Thyroid gland (tissue), 4 donors: ENCODE measurements at regions not wholly inside any gene's neighbourhood (a gene's known extent, or its start where the extent isn't known, plus 50 kb on each side); places are given as distances from the start of the nearest gene placed in this dataset.
"Not testable (repeated sequence)": the region's sequence is repeated elsewhere in the genome, so short reads cannot be mapped to it uniquely, and the experiment has no call there.

Source experiments
- DNase-seq, 2 donors: peaks; one replicate each; pipeline ENCODE4 v3.0.0-alpha.2; 2019
- H3K27ac ChIP-seq, 3 donors: fragments of 200-600 bp; sonication (generic); 1 replicate in 2 of 3; 2 replicates in 1 of 3; pipeline ENCODE4 v1.5.1; 2016 to 2019; ENCODE audit warnings: mild to moderate bottlenecking in 1 of 3, moderate library complexity in 1 of 3
- H3K27me3 ChIP-seq: fragments of 200-600 bp; sonication (generic); one replicate; pipeline ENCODE4 v1.5.1; 2019
- H3K36me3 ChIP-seq, 2 donors: fragments of 200-600 bp; sonication (generic); one replicate each; pipeline ENCODE4 v1.5.1; 2016 to 2019
- H3K4me1 ChIP-seq, 2 donors: fragments of 200-600 bp; sonication (generic); one replicate each; pipeline ENCODE4 v1.5.1; 2017 to 2019
- H3K4me3 ChIP-seq, 3 donors: fragments of 200-600 bp; sonication (generic); replicated peaks in 1 of 3; 1 replicate in 2 of 3; 2 replicates in 1 of 3; pipeline ENCODE4 v1.5.1; 2016; ENCODE audit warnings: mild to moderate bottlenecking in 1 of 3
- H3K9me3 ChIP-seq: fragments of 200-600 bp; sonication (generic); one replicate; pipeline ENCODE4 v1.5.1; 2017
- POLR2A ChIP-seq, 2 donors: fragments of 450-650 bp; IDR thresholded peaks; one replicate each; pipeline ENCODE4 v1.6.1; 2017; ENCODE audit warnings: antibody characterized with exemption in 2 of 2, mild to moderate bottlenecking in 2 of 2, moderate library complexity in 1 of 2
- WGBS, 2 donors: methylation state at CpG; one replicate each; pipeline ENCODE4 v1.1.5; 2017; 5-methylcytosine and 5-hydroxymethylcytosine counted together
- intact Hi-C: fragments of 100-400 bp; cut with DNase I; formaldehyde crosslinking; loops from one replicate; pipeline ENCODE4 v1.15.1; 2023
- TF ChIP-seq, protein P1 (sequence below), 6 experiments: fragments of 200-600 bp in 3 of 6; fragments of 450-650 bp in 3 of 6; sonication (generic) in 3 of 6; IDR thresholded peaks; one replicate each; pipeline ENCODE4 v1.5.1; 2016 to 2019; ENCODE audit warnings: antibody characterized with exemption in 6 of 6, mild to moderate bottlenecking in 2 of 6, inconsistent platforms in 1 of 6, moderate library complexity in 1 of 6

DNA sequence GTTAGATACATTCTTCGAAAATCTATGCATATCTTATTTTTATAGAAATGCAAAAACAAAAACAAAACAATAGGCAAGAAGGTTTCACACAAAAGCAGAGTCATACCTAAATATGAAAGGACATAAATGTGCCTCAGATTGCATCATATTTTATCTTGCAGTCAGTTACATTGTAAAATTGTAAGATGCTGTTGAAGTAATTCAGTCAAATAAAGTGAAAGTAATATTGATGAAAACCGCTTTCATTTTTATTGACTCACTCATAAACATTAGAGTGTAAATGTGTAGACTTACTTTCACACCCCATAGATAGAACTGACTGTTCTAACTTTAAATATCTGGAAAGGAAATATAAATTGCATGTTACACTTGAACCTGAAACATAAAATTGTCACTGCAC lies 931.5 kb upstream of the NUDT12 start:
- no peaks in the 10 kb centered on the region for H3K36me3 ChIP-seq
- no peaks in the 10 kb centered on the region for H3K27me3 ChIP-seq
- no peak overlapping the region for H3K4me3 ChIP-seq
- no peak for DNase-seq
- H3K27ac ChIP-seq: no peak overlapping the region
- 86 to 90% methylated on average over 2 of the region's 2 CpGs for WGBS, 2 donors
- H3K9me3 ChIP-seq: no peaks in the 10 kb centered on the region
- intact Hi-C loops: no loop called here
- H3K4me1 ChIP-seq: no peaks in the 10 kb centered on the region
- TF ChIP-seq, protein P1, sequence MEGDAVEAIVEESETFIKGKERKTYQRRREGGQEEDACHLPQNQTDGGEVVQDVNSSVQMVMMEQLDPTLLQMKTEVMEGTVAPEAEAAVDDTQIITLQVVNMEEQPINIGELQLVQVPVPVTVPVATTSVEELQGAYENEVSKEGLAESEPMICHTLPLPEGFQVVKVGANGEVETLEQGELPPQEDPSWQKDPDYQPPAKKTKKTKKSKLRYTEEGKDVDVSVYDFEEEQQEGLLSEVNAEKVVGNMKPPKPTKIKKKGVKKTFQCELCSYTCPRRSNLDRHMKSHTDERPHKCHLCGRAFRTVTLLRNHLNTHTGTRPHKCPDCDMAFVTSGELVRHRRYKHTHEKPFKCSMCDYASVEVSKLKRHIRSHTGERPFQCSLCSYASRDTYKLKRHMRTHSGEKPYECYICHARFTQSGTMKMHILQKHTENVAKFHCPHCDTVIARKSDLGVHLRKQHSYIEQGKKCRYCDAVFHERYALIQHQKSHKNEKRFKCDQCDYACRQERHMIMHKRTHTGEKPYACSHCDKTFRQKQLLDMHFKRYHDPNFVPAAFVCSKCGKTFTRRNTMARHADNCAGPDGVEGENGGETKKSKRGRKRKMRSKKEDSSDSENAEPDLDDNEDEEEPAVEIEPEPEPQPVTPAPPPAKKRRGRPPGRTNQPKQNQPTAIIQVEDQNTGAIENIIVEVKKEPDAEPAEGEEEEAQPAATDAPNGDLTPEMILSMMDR (IDR thresholded peaks at IDR 0.05): no peak

DNA sequence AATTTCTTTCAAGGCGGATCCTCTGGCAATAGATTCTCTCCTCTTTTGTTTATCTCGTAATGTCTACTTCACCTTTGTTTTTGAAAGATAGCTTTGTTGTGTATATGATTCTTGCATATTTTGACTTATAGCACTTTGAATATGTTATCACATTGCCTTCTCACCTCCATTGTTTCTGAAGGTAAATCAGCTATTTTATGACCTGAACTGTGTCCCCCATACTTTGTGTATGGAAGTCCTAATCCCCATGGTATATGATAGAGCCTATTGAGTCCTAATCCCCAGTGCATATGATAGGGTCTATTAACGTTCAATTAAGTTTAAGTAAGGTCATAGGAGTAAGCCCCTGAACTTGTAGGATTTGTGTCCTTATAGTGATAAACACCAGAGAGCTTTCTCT lies 910.2 kb upstream of the NUDT12 start:
- H3K4me1 ChIP-seq: no peaks in the 10 kb centered on the region
- no peaks in the 10 kb centered on the region for H3K36me3 ChIP-seq
- intact Hi-C loops: no loop called here
- H3K4me3 ChIP-seq: no peak overlapping the region
- no peak for DNase-seq
- H3K9me3 ChIP-seq: no peaks in the 10 kb centered on the region
- no peak for TF ChIP-seq POLR2A (IDR thresholded peaks at IDR 0.05)
- TF ChIP-seq, protein P1 (IDR thresholded peaks at IDR 0.05): no peak
- 91 to 92% methylated on average over 3 of the region's 3 CpGs for WGBS, 2 donors
- no peak overlapping the region for H3K27ac ChIP-seq
- H3K27me3 ChIP-seq: no peaks in the 10 kb centered on the region

DNA sequence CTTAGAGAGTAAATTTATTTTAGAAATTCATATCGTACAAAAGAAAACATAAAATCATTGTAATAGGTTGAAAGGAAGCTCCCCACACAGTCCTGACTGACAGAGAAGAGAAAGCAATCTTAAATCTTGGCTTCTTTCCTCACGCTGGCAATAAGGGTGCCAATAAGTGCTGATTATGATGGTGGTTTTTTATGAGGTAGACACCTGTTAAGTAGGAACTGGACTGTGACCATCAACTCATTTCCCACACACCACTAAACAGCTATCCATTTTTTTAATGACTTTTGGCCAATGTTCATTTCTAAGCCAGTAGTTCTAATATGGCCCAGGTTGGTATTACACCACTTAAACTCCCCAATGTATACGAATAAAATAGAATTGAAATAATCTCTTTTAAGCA lies 893.5 kb upstream of the NUDT12 start:
- TF ChIP-seq POLR2A (IDR thresholded peaks at IDR 0.05): no peak
- TF ChIP-seq, protein P1 (IDR thresholded peaks at IDR 0.05): no peak
- H3K36me3 ChIP-seq: no peaks in the 10 kb centered on the region
- DNase-seq: no peak
- no peak overlapping the region for H3K27ac ChIP-seq
- no peaks in the 10 kb centered on the region for H3K9me3 ChIP-seq
- H3K4me1 ChIP-seq: no peaks in the 10 kb centered on the region
- WGBS, 2 donors: 85 to 86% methylated on average over 3 of the region's 3 CpGs
- no peaks in the 10 kb centered on the region for H3K27me3 ChIP-seq
- H3K4me3 ChIP-seq: no peak overlapping the region
- intact Hi-C loops: no loop called here

DNA sequence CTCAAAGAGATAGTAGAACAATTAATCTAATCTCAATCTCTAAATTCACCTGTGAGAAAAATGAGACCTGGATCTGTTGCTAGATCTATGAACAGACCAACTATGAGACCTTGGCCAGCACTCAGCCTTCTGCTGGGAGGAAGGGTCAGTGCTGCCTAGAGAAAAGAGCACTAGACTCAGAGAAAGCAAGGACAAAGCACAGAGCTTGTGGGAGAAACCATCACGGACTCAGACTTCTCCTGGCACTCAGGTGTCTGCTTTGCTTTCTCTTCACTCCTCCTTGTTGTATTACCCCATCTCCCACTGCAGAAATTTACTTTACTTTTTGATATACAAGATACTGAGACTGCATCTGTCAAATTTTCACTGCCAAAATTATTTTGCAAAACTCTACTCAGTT lies 890.0 kb upstream of the NUDT12 start:
- TF ChIP-seq, protein P1 (IDR thresholded peaks at IDR 0.05): no peak
- TF ChIP-seq POLR2A (IDR thresholded peaks at IDR 0.05): no peak
- DNase-seq: no peak
- H3K4me3 ChIP-seq: no peak overlapping the region
- no peaks in the 10 kb centered on the region for H3K9me3 ChIP-seq
- no peaks in the 10 kb centered on the region for H3K36me3 ChIP-seq
- intact Hi-C loops: no loop called here
- H3K4me1 ChIP-seq: no peaks in the 10 kb centered on the region
- 63 to 88% methylated on average over 1 of the region's 1 CpG for WGBS, 2 donors
- H3K27me3 ChIP-seq: no peaks in the 10 kb centered on the region
- H3K27ac ChIP-seq: no peak overlapping the region

DNA sequence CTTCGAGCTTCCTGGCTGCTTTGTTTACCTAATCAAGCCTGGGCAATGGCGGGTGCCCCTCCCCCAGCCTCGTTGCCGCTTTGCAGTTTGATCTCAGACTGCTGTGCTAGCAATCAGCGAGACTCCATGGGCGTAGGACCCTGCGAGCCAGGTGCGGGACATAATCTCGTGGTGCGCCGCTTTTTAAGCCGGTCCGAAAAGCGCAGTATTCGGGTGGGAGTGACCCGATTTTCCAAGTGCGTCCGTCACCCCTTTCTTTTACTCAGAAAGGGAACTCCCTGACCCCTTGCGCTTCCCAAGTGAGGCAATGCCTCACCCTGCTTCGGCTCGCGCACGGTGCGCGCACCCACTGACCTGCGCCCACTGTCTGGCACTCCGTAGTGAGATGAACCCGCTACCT lies 889.3 kb upstream of the NUDT12 start:
- H3K36me3 ChIP-seq, H3K4me3 ChIP-seq, H3K27ac ChIP-seq, H3K4me1 ChIP-seq, intact Hi-C loops, H3K9me3 ChIP-seq, DNase-seq, H3K27me3 ChIP-seq: not testable (repeated sequence)
- 95 to 97% methylated on average over 27 to 28 of the region's 28 CpGs for WGBS, 2 donors

DNA sequence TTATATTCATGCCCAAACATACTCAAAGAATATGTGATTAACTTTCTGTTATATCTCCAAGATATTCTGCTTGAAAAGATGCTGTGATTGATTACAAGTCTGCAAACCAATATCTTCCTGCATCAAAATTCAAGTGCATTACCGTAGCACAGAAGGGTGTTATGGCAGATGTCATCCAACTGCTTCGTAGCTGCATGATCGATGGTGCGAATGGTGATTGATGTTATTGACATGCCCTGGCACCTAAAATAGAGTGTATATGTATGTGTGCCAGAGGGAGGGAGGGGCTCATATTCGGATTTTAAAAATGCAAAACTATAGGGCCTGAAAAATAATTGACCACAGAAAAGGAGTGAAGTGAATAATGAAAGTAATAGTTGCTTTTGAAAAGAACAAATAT lies 882.1 kb upstream of the NUDT12 start:
- intact Hi-C loops: no loop called here
- Histone ChIP-seq H3K4me3 (no peak overlapping the region), H3K9me3 (no peaks in the 10 kb centered on the region), H3K27me3 (no peaks in the 10 kb centered on the region), H3K36me3 (no peaks in the 10 kb centered on the region), H3K27ac (no peak overlapping the region), H3K4me1 (no peaks in the 10 kb centered on the region)
- DNase-seq: no peak
- 78 to 85% methylated on average over 5 of the region's 5 CpGs for WGBS, 2 donors
- no peak for TF ChIP-seq POLR2A (IDR thresholded peaks at IDR 0.05)
- TF ChIP-seq, protein P1 (IDR thresholded peaks at IDR 0.05): no peak
